IMR-90 (cell line): ENCODE measurements at regions not wholly inside any gene's neighbourhood (a gene's known extent, or its start where the extent isn't known, plus 50 kb on each side); places are given as distances from the start of the nearest gene placed in this dataset.

Experiments
- ATAC-seq: fragments of 200-7000 bp; cut with Tn5 transposase; 2 replicates; pipeline ENCODE4 v1.9.1; 2020; ENCODE audit warnings: low read depth, mild to moderate bottlenecking, moderate library complexity
- BruUV-seq: library from RNA; stranded (reverse); fragments of 400-500 nt; replicated peaks from 2 replicates; lab custom pipeline; 2021; lab: Mats Ljungman, UMichigan
- CTCF ChIA-PET: fragments of 300-600 bp; formaldehyde crosslinking; extraction: SDS; loops from one replicate; lab custom pipeline; 2021; ENCODE audit warnings: antibody characterized with exemption; lab: Yijun Ruan, JAX
- POLR2A ChIA-PET: fragments of 300-600 bp; sonication (Branson Sonifier 250); formaldehyde crosslinking; loops from one replicate; lab custom pipeline; 2022; ENCODE audit warnings: antibody characterized with exemption; ENCODE audit not compliant: unreplicated experiment; lab: Charles Lee
- DNase-seq: peaks from one replicate; pipeline ENCODE4 v3.0.0; 2013
- H2AFZ ChIP-seq: replicated peaks from 2 replicates; pipeline ENCODE3; 2013; ENCODE audit warnings: low read length, mild to moderate bottlenecking; ENCODE audit not compliant: poor library complexity
- H2AK5ac ChIP-seq: 2 replicates; pipeline ENCODE4 v1.6.1; 2013; ENCODE audit warnings: low read depth, low read length, inconsistent platforms
- H2AK9ac ChIP-seq: replicated peaks from 2 replicates; pipeline ENCODE3; 2013; ENCODE audit warnings: mild to moderate bottlenecking, low read depth, low read length, moderate library complexity; ENCODE audit not compliant: poor library complexity
- H2BK120ac ChIP-seq: 2 replicates; pipeline ENCODE4 v1.6.1; 2013; ENCODE audit warnings: low read depth, low read length, inconsistent platforms
- H2BK15ac ChIP-seq: 3 replicates; pipeline ENCODE4 v1.6.1; 2013; ENCODE audit warnings: low read depth, low read length, inconsistent platforms
- H2BK20ac ChIP-seq: 2 replicates; pipeline ENCODE4 v1.6.1; 2013; ENCODE audit warnings: low read depth, mild to moderate bottlenecking, inconsistent platforms, low read length, moderate library complexity
- H2BK5ac ChIP-seq: 2 replicates; pipeline ENCODE4 v1.6.1; 2013; ENCODE audit warnings: mild to moderate bottlenecking, low read depth, low read length, inconsistent platforms; ENCODE audit not compliant: poor library complexity, severe bottlenecking
- H3K14ac ChIP-seq: replicated peaks from 2 replicates; pipeline ENCODE4 v1.6.1; 2013; ENCODE audit warnings: low read depth, low read length, inconsistent platforms
- H3K18ac ChIP-seq: 2 replicates; pipeline ENCODE4 v1.6.1; 2013; ENCODE audit warnings: low read depth, low read length, control low read depth
- H3K23ac ChIP-seq: 2 replicates; pipeline ENCODE4 v1.6.1; 2013; ENCODE audit warnings: low read depth, low read length, inconsistent platforms
- H3K27ac ChIP-seq: 2 replicates; pipeline ENCODE4 v1.5.1; 2013; ENCODE audit warnings: mild to moderate bottlenecking, control low read depth, low read length; ENCODE audit not compliant: insufficient read depth
- H3K27me3 ChIP-seq: 2 replicates; pipeline ENCODE4 v1.6.1; 2013; ENCODE audit warnings: low read length; ENCODE audit not compliant: control insufficient read depth, insufficient read depth
- H3K36me3 ChIP-seq: 2 replicates; pipeline ENCODE4 v1.6.1; 2013; ENCODE audit warnings: low read length, mixed read lengths; ENCODE audit not compliant: control insufficient read depth, insufficient read depth
- H3K4ac ChIP-seq: 2 replicates; pipeline ENCODE4 v1.6.1; 2013; ENCODE audit warnings: low read depth, low read length, inconsistent platforms
- H3K4me1 ChIP-seq: 2 replicates; pipeline ENCODE4 v1.6.1; 2013; ENCODE audit warnings: low read length, mixed read lengths; ENCODE audit not compliant: control insufficient read depth, insufficient read depth
- H3K4me2 ChIP-seq: 2 replicates; pipeline ENCODE4 v1.6.1; 2013; ENCODE audit warnings: low read depth, mild to moderate bottlenecking, control low read depth, low read length, moderate library complexity
- H3K4me3 ChIP-seq: 2 replicates; pipeline ENCODE4 v1.5.1; 2013; ENCODE audit warnings: low read depth, mild to moderate bottlenecking, control low read depth, low read length, moderate library complexity; ENCODE audit not compliant: insufficient read depth
- H3K56ac ChIP-seq: 2 replicates; pipeline ENCODE4 v1.6.1; 2013; ENCODE audit warnings: low read length, inconsistent platforms; ENCODE audit not compliant: insufficient read depth; ENCODE audit errors: extremely low read depth
- H3K79me1 ChIP-seq, 2 experiments: 2 replicates each; pipeline ENCODE4 v1.6.1; 2013; ENCODE audit warnings: low read length in 2 of 2, inconsistent platforms in 1 of 2, low read depth in 1 of 2
- H3K9ac ChIP-seq: 2 replicates; pipeline ENCODE4 v1.6.1; 2013; ENCODE audit warnings: low read depth, low read length, control low read depth
- H3K9me1 ChIP-seq: 2 replicates; pipeline ENCODE4 v1.6.1; 2013; ENCODE audit warnings: low read length, inconsistent platforms; ENCODE audit not compliant: insufficient read depth
- H3K9me3 ChIP-seq: 2 replicates; pipeline ENCODE4 v1.6.1; 2013; ENCODE audit warnings: low read length; ENCODE audit not compliant: control insufficient read depth, insufficient read depth
- H4K20me1 ChIP-seq: 2 replicates; pipeline ENCODE4 v1.6.1; 2013; ENCODE audit warnings: low read length, inconsistent platforms; ENCODE audit not compliant: insufficient read depth
- H4K5ac ChIP-seq: 2 replicates; pipeline ENCODE4 v1.6.1; 2013; ENCODE audit warnings: mild to moderate bottlenecking, low read depth, low read length, control low read depth
- H4K8ac ChIP-seq, 2 experiments: 2 replicates each; pipeline ENCODE4 v1.6.1; 2013; ENCODE audit warnings: low read depth in 2 of 2, low read length in 2 of 2, control low read depth in 1 of 2, inconsistent platforms in 1 of 2
- H4K91ac ChIP-seq: 2 replicates; pipeline ENCODE4 v1.6.1; 2013; ENCODE audit warnings: low read depth, low read length, inconsistent platforms; ENCODE audit not compliant: insufficient read depth
- BHLHE40 ChIP-seq: fragments of 150-350 bp; IDR thresholded peaks from 2 replicates; pipeline ENCODE4 v1.6.1; 2016; ENCODE audit warnings: mild to moderate bottlenecking, low read depth, low read length
- CEBPB ChIP-seq: IDR thresholded peaks from 2 replicates; pipeline ENCODE4 v1.6.1; 2012; ENCODE audit warnings: low read depth, low read length, improper control_type of control experiment
- CHD1 ChIP-seq: IDR thresholded peaks from 2 replicates; pipeline ENCODE4 v1.6.1; 2012; ENCODE audit warnings: low read depth, low read length, improper control_type of control experiment
- FOS ChIP-seq: fragments of 150-350 bp; IDR thresholded peaks from 2 replicates; pipeline ENCODE4 v1.6.1; 2016; ENCODE audit warnings: low read depth, low read length
- MAFK ChIP-seq: IDR thresholded peaks from 2 replicates; pipeline ENCODE4 v1.6.1; 2012; ENCODE audit warnings: low read depth, low read length, improper control_type of control experiment
- POLR2A ChIP-seq: IDR thresholded peaks from 2 replicates; pipeline ENCODE4 v1.6.1; 2012; ENCODE audit warnings: mild to moderate bottlenecking, low read depth, low read length
- RAD21 ChIP-seq: IDR thresholded peaks from 2 replicates; pipeline ENCODE4 v1.6.1; 2012; ENCODE audit warnings: low read length, improper control_type of control experiment
- RFX5 ChIP-seq: IDR thresholded peaks from 2 replicates; pipeline ENCODE4 v1.8.0; 2012; ENCODE audit warnings: low read depth, mild to moderate bottlenecking, low read length, moderate library complexity
- WGBS, 2 experiments: methylation state at CpG; one replicate each; pipeline versions ENCODE4 v1.1.5 to v1.1.7; 2013; ENCODE audit warnings: missing lambda C conversion rate in 2 of 2; ENCODE audit not compliant: insufficient read length in 1 of 2; ENCODE audit errors: extremely low coverage in 2 of 2; 5-methylcytosine and 5-hydroxymethylcytosine counted together
- dilution Hi-C: fragments of 300-500 bp; cut with HindIII; formaldehyde crosslinking; loops from one replicate; pipeline ENCODE4 v1.14.3; 2018; ENCODE audit warnings: low sequenced_read_pairs; ENCODE audit not compliant: unreplicated experiment
- in situ Hi-C: fragments of 300-500 bp; cut with MboI; formaldehyde crosslinking; loops from 3 replicates; pipeline ENCODE4 v1.14.3; 2019; ENCODE audit warnings: low sequenced_read_pairs, inconsistent platforms, mixed read lengths
- intact Hi-C: fragments of 100-400 bp; cut with micrococcal nuclease; formaldehyde crosslinking; loops from 2 replicates; pipeline ENCODE4 v1.10.0; 2022
- TF ChIP-seq, protein P1 (sequence below): fragments of 150-350 bp; IDR thresholded peaks from 2 replicates; pipeline ENCODE4 v1.6.1; 2017; ENCODE audit warnings: mild to moderate bottlenecking, antibody characterized with exemption, low read length, low read depth

DNA sequence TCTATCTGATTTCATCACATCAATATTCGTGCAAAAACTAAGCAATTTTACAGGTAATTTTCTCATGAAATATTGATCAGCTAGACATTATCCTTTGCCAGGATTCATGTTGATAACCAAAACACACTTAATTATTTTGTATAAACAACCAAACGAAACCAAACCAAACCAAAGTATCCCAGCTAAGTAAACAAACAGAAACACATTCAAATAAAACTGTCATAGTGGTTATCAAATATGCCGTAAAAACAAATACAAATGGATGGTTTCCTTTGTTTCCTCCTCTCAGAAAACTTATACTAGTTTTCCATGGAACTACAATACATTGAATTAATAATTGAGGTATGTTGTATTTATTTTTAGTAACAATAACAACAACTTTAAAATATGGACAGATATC is 777.4 kb downstream of the DSC3 start:
- intact Hi-C loops, result no loop called here
- DNase-seq (no peak), ATAC-seq (no peak)
- Histone ChIP-seq H3K18ac (no peak overlapping the region), H3K9ac (no peak overlapping the region), H2BK15ac (no peak overlapping the region), H3K4me3 (no peak overlapping the region), H2AFZ (no peak overlapping the region), H3K79me1 (no peaks in the 10 kb centered on the region), H3K56ac (no peak overlapping the region), H3K14ac (no peak overlapping the region), H3K9me1 (no peaks in the 10 kb centered on the region), H4K5ac (no peak overlapping the region), H3K4ac (no peak overlapping the region), H3K4me2 (no peak overlapping the region), H4K8ac (no peak overlapping the region), H2BK20ac (no peak overlapping the region), H3K27ac (no peak overlapping the region), H3K9me3 (peaks cover 2% of the 10 kb centered on the region; the same call in 1 of the 2 replicates), H4K91ac (no peak overlapping the region), H2AK9ac (no peak overlapping the region), H3K4me1 (no peaks in the 10 kb centered on the region), H3K36me3 (no peaks in the 10 kb centered on the region), H3K23ac (no peak overlapping the region), H2AK5ac (no peak overlapping the region), H2BK120ac (no peak overlapping the region), H4K20me1 (no peaks in the 10 kb centered on the region), H2BK5ac (no peak overlapping the region), H3K27me3 (no peaks in the 10 kb centered on the region)
- in situ Hi-C loops, result no loop called here
- CTCF ChIA-PET, result interaction anchor here (1.0 kb wide), 1 partner anchor 16 kb away, joined by 3 read pairs; no protein-coding TSS in a partner anchor
- POLR2A ChIA-PET, result no interaction called here
- dilution Hi-C loops, result no loop called here
- TF ChIP-seq CEBPB (no peak), BHLHE40 (no peak), RAD21 (no peak), RFX5 (no peak), MAFK (no peak), FOS (no peak), CHD1 (no peak), POLR2A (no peak)
- TF ChIP-seq, protein P1, sequence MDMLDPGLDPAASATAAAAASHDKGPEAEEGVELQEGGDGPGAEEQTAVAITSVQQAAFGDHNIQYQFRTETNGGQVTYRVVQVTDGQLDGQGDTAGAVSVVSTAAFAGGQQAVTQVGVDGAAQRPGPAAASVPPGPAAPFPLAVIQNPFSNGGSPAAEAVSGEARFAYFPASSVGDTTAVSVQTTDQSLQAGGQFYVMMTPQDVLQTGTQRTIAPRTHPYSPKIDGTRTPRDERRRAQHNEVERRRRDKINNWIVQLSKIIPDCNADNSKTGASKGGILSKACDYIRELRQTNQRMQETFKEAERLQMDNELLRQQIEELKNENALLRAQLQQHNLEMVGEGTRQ, result no peak
- BruUV-seq, result no TSS peak
- WGBS, 2 experiments, result no CpG with 5 or more reads among the region's 3 CpGs
